ENCODE measurements at regions not wholly inside any gene's neighbourhood (a gene's known extent, or its start where the extent isn't known, plus 50 kb on each side); places are given as distances from the start of the nearest gene placed in this dataset.
"Not testable (repeated sequence)": the region's sequence is repeated elsewhere in the genome, so short reads cannot be mapped to it uniquely, and the experiment has no call there.

DNA sequence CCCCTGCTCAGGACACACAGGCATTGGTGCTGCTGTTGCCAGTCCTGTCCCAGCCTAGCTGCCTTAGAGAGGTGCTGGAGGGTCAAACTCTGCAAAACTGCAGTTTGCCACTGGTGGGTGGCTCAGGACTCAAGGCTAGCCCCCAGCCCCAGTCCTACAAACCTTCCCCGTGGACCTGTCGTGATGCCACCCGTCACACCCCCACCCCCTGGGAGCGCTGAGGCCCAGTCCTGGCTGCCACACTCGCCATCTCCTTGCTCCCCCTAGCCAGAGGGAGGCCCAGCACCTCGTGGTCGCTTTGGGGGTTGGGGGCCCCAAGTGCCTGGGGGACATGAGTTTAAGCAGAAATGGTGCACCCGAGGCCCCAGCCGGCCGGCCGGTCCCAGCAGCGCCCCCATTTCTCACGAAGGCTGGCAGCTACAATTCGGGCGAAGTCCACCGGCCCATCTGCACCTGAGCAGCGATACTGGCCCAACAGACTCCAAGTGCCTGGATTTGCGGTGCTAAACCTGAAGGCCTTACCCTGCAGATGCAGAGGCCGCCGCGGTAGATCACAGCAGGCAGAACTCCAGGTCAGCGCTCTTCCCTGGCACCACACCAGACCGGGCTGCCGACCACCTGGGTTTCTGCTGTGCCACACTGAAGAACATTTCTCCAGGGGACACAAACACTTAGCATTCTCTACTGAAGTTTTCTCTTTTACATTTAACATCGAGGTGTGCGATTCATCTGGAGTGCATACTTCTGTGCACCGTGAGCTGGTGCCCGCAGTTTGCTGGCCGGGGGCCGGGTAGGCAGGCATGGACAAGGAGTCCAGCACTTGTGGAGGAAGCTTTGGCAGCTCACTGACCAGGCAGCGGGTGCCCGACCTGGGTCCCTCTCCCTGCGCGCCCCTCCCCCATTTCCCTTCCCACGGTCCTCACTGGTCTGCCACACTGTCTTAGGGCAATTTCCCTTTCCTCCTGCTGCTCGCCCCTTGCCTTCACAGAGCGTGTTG, 130.0 kb downstream of the KCNJ12 start:
- H3K9me3 ChIP-seq = no peaks in the 10 kb centered on the region
- TF ChIP-seq POLR2AphosphoS5 (IDR thresholded peaks at IDR 0.05) = no peak
- TF ChIP-seq EP300 (IDR thresholded peaks at IDR 0.05) = no peak
- TF ChIP-seq, protein P1, sequence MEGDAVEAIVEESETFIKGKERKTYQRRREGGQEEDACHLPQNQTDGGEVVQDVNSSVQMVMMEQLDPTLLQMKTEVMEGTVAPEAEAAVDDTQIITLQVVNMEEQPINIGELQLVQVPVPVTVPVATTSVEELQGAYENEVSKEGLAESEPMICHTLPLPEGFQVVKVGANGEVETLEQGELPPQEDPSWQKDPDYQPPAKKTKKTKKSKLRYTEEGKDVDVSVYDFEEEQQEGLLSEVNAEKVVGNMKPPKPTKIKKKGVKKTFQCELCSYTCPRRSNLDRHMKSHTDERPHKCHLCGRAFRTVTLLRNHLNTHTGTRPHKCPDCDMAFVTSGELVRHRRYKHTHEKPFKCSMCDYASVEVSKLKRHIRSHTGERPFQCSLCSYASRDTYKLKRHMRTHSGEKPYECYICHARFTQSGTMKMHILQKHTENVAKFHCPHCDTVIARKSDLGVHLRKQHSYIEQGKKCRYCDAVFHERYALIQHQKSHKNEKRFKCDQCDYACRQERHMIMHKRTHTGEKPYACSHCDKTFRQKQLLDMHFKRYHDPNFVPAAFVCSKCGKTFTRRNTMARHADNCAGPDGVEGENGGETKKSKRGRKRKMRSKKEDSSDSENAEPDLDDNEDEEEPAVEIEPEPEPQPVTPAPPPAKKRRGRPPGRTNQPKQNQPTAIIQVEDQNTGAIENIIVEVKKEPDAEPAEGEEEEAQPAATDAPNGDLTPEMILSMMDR (IDR thresholded peaks at IDR 0.05) = no peak
- no peak for TF ChIP-seq POLR2A (IDR thresholded peaks at IDR 0.05)
- intact Hi-C loops (cut with DNase I; ENCODE audit: low total_unique reads) = loop anchor here (5.0 kb wide), 1 partner anchor 49 kb away; no protein-coding TSS in a partner anchor
- H3K36me3 ChIP-seq = no peaks in the 10 kb centered on the region
- H3K27ac ChIP-seq = no peak overlapping the region
- WGBS, 5 donors = 87 to 90% (median 88%) methylated on average over 20 to 37 of the region's 37 CpGs
- H3K27me3 ChIP-seq = peaks cover 0 to 16% (median 0%) of the 10 kb centered on the region in 3 donors
- no peak for DNase-seq
- peaks cover 0 to 6% (median 3%) of the 10 kb centered on the region in 4 donors for H3K4me1 ChIP-seq
- no peak overlapping the region for H3K4me3 ChIP-seq

DNA sequence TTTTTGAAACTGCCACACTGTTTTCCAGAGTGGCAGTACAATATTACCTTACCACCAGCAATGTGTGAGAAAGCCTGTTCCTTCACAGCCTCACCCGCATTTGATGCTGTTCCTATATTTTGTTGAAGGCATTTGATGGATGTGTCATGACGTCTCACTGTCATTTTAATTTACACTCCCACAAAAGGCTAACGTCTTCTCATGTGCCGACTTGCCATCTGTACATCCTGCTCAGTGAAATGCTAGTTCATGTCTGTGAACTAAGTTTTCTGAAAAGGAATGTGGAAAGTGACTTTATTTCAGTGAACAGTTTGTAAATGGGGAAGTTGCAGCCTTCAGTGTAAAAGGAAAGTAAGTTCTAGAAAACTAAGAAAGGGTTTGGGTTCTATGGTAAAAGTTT, 131.6 kb downstream of the KCNJ12 start:
- not testable (repeated sequence) for H3K4me3 ChIP-seq, H3K9me3 ChIP-seq, H3K36me3 ChIP-seq, H3K27ac ChIP-seq, DNase-seq
- H3K4me1 ChIP-seq = peaks cover 0 to 21% (median 17%) of the 10 kb centered on the region in 4 donors
- intact Hi-C loops (cut with DNase I; ENCODE audit: low total_unique reads) = loop anchor here (5.0 kb wide), 1 partner anchor 51 kb away; no protein-coding TSS in a partner anchor
- peaks cover 0 to 21% (median 0%) of the 10 kb centered on the region in 3 donors for H3K27me3 ChIP-seq
- WGBS, 5 donors = 57 to 77% (median 67%) methylated on average over 4 of the region's 4 CpGs

DNA sequence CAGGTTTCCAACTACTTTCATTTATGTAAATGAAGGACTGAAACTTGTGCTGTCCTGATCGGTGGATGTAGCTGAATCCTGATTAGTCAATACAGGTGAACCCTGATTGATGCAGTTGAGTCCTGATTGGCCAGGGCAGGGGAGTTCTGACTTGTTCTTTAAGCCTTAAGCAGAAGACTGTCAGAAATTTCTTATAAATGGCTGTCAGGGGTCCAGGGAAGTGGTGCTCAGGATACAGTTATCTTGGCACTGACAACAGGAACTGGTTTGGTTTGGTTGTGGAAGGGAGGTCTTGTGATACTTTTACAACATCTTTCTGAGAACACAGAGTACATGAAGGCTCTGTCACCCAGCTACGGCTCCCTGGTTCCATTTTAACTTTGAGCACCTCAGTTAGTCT, 132.1 kb downstream of the KCNJ12 start:
- peaks cover 0 to 21% (median 0%) of the 10 kb centered on the region in 3 donors for H3K27me3 ChIP-seq
- peaks cover 0 to 24% (median 20%) of the 10 kb centered on the region in 4 donors for H3K4me1 ChIP-seq
- no peak for DNase-seq
- no peak overlapping the region for H3K4me3 ChIP-seq
- no peaks in the 10 kb centered on the region for H3K36me3 ChIP-seq
- H3K9me3 ChIP-seq = no peaks in the 10 kb centered on the region
- H3K27ac ChIP-seq = no peak overlapping the region
- intact Hi-C loops (cut with DNase I; ENCODE audit: low total_unique reads) = loop anchor here (5.0 kb wide), 1 partner anchor 51 kb away; no protein-coding TSS in a partner anchor
- TF ChIP-seq POLR2A (IDR thresholded peaks at IDR 0.05) (no peak), POLR2AphosphoS5 (IDR thresholded peaks at IDR 0.05) (no peak), EP300 (IDR thresholded peaks at IDR 0.05) (no peak)
- TF ChIP-seq, protein P1 (IDR thresholded peaks at IDR 0.05) = no peak
- WGBS, 5 donors = 63 to 78% (median 75%) methylated on average over 2 of the region's 2 CpGs

DNA sequence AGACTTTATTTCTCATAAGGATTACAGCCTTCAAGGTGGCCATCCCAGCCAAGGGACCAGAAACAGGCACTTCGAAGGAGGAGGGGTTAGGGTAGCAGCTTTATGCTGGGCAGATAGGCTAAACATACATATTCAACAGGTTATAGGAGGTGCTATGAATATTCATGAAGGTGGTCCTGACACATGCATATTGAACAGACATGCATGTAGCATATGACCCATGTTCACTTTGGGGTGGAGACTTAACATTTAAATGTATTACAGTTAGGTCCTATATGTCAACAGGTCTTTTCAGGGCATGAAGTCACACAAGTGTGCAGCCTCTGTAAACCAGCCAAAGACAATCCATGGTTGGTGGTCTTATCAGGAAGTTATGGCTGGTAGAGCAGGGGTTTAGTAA, 133.2 kb downstream of the KCNJ12 start:
- WGBS, 5 donors = 81 to 91% (median 89%) methylated on average over 1 of the region's 1 CpG
- H3K36me3 ChIP-seq, DNase-seq, H3K9me3 ChIP-seq, H3K4me3 ChIP-seq, H3K27ac ChIP-seq: not testable (repeated sequence)
- intact Hi-C loops (cut with DNase I; ENCODE audit: low total_unique reads) = loop anchor here (5.0 kb wide), 1 partner anchor 52 kb away; no protein-coding TSS in a partner anchor
- peaks cover 0 to 24% (median 20%) of the 10 kb centered on the region in 4 donors for H3K4me1 ChIP-seq
- H3K27me3 ChIP-seq = peaks cover 0 to 21% (median 0%) of the 10 kb centered on the region in 3 donors

DNA sequence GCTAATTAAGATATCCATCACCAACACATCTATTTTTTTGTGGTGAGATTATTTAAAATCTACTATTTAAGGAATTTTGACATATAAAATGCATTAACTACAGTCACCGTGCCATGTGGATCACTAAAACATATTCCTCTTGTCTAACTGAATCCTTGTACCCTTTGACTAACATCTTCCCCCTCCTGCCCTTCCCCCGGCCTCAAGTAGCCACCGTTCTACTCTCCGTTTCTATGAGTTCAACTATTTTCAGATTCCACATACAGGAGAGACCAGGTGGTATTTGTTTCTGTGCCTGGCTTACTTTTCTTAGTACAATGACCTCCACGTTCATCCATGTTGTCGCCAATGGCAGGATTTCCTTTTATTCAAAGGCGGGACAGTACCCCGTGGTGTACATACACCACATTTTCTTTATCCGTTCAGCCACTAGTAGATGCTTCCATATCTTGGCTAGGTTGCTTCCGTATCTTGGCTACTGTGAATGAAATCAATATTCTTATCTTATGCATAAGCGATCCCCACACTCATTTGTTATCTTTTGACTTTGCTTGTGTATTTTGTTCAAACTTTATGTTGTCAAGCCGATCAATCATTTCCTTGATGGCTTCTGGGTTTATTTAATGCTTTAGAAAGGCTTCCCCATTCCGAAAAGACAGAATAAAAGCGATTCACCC, 134.7 kb downstream of the KCNJ12 start:
- Histone ChIP-seq H3K27ac (peak overlapping the region in 4 of 5 donors; percentile 22 to 81 (median 50)), H3K9me3 (no peaks in the 10 kb centered on the region), H3K36me3 (no peaks in the 10 kb centered on the region), H3K4me3 (peak overlapping the region; percentile 51 to 58 (median 52)), H3K27me3 (peaks cover 0 to 13% (median 0%) of the 10 kb centered on the region in 3 donors), H3K4me1 (peaks cover 0 to 24% (median 20%) of the 10 kb centered on the region in 4 donors)
- no peak for TF ChIP-seq POLR2A (IDR thresholded peaks at IDR 0.05)
- TF ChIP-seq, protein P1 (IDR thresholded peaks at IDR 0.05) = no peak
- TF ChIP-seq EP300 (IDR thresholded peaks at IDR 0.05) = no peak
- no peak for TF ChIP-seq POLR2AphosphoS5 (IDR thresholded peaks at IDR 0.05)
- 18 to 39% (median 24%) methylated on average over 14 of the region's 14 CpGs for WGBS, 5 donors
- DNase-seq = peak in 1 of 2 donors; percentile 36
- intact Hi-C loops (cut with DNase I; ENCODE audit: low total_unique reads) = no loop called here

Measured in stomach (tissue), 8 donors.